Mucosa of descending colon (tissue), 3 donors: ENCODE measurements at regions not wholly inside any gene's neighbourhood (a gene's known extent, or its start where the extent isn't known, plus 50 kb on each side); places are given as distances from the start of the nearest gene placed in this dataset.
"Not testable (repeated sequence)": the region's sequence is repeated elsewhere in the genome, so short reads cannot be mapped to it uniquely, and the experiment has no call there.

ENCODE experiments used
- ATAC-seq: fragments of 200-7000 bp; cut with Tn5 transposase; one replicate; pipeline ENCODE4 v1.9.1; 2020; ENCODE audit warnings: mild to moderate bottlenecking, moderate library complexity
- DNase-seq, 3 donors: peaks; one replicate each; pipeline ENCODE4 v3.0.0-alpha.2; 2020
- H3K36me3 ChIP-seq: fragments of 200-600 bp; one replicate; pipeline ENCODE4 v1.8.0; 2021; ENCODE audit warnings: low read depth, mild to moderate bottlenecking
- H3K4me1 ChIP-seq: fragments of 200-600 bp; one replicate; pipeline ENCODE4 v1.8.0; 2021; ENCODE audit warnings: low read depth, mild to moderate bottlenecking
- H3K4me3 ChIP-seq: fragments of 200-600 bp; one replicate; pipeline ENCODE4 v1.8.0; 2021; ENCODE audit warnings: mild to moderate bottlenecking
- H3K9me3 ChIP-seq: fragments of 200-600 bp; one replicate; pipeline ENCODE4 v1.8.0; 2021; ENCODE audit warnings: mild to moderate bottlenecking
- intact Hi-C, 2 donors: fragments of 100-400 bp; cut with DNase I in 1 of 2; cut with micrococcal nuclease in 1 of 2; formaldehyde crosslinking; loops; one replicate each; pipeline versions ENCODE4 v1.11.0 to v1.11.1; 2022; cut with DNase I, micrococcal nuclease
- TF ChIP-seq, protein P1 (sequence below): fragments of 200-600 bp; IDR thresholded peaks from one replicate; pipeline ENCODE4 v1.8.0; 2022; ENCODE audit warnings: antibody characterized with exemption, mild to moderate bottlenecking
- donor health status: DM: no; HTN: no; CAD: no; lungs with moderate emphysema.
- donor health status: DM: no; HTN: no; CAD: no.
- donor health status: DM: no; HTN: yes; CAD: no.

DNA sequence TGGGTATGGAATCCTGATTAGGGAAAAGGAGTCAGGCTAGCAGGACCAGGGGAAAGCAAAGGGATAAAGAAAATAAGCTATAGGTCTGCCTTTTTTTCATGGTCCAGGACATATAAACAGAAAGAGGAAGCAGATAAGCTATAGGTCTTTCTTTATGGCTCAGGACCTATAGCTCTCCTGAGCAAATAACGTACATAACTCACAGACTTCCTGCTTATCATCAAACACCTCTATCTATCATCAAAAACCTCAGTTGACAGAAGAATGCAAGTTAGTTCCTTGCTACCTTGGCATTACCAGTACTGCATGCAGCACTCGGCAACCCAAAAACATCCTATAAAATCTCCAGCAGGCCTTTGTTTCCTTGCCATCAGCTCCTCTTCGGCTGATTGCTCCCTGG lies 238.7 kb upstream of the OR4E1 start:
- Histone ChIP-seq H3K36me3 (no peaks in the 10 kb centered on the region), H3K4me3 (no peak overlapping the region), H3K4me1 (no peaks in the 10 kb centered on the region), H3K9me3 (no peaks in the 10 kb centered on the region)
- intact Hi-C loops = no loop called here
- no peak for ATAC-seq
- DNase-seq = no peak
- TF ChIP-seq, protein P1, sequence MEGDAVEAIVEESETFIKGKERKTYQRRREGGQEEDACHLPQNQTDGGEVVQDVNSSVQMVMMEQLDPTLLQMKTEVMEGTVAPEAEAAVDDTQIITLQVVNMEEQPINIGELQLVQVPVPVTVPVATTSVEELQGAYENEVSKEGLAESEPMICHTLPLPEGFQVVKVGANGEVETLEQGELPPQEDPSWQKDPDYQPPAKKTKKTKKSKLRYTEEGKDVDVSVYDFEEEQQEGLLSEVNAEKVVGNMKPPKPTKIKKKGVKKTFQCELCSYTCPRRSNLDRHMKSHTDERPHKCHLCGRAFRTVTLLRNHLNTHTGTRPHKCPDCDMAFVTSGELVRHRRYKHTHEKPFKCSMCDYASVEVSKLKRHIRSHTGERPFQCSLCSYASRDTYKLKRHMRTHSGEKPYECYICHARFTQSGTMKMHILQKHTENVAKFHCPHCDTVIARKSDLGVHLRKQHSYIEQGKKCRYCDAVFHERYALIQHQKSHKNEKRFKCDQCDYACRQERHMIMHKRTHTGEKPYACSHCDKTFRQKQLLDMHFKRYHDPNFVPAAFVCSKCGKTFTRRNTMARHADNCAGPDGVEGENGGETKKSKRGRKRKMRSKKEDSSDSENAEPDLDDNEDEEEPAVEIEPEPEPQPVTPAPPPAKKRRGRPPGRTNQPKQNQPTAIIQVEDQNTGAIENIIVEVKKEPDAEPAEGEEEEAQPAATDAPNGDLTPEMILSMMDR = no peak

DNA sequence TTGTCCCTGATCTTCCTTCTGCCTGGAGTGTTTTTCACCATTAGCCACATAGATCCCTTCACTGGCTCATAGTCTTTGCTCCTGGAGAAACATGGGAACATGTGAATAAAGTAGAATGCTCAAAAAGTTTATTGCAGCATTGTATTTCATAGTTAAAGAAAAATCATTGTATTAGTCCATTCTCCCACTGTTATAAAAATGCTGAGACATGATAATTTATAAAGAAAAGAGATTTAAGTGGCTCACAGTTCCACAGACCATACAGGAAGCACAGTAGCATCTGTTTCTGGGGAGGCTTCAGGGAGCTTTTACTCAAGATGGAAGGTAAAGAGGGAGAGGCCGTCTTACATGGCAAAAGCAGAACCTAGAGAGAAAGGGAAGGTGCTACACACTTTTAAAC lies 238.3 kb upstream of the OR4E1 start:
- intact Hi-C loops = no loop called here
- DNase-seq = no peak
- no peak for ATAC-seq
- Histone ChIP-seq H3K4me1 (no peaks in the 10 kb centered on the region), H3K4me3 (no peak overlapping the region), H3K36me3 (no peaks in the 10 kb centered on the region), H3K9me3 (no peaks in the 10 kb centered on the region)
- TF ChIP-seq, protein P1 = no peak

- no peaks in the 10 kb centered on the region for H3K4me1 ChIP-seq
- H3K4me3 ChIP-seq = no peak overlapping the region
- intact Hi-C loops = no loop called here
- no peaks in the 10 kb centered on the region for H3K9me3 ChIP-seq
- no peaks in the 10 kb centered on the region for H3K36me3 ChIP-seq
- ATAC-seq (no peak), DNase-seq (no peak)
- TF ChIP-seq, protein P1 = no peak
Observed at GRCh38 chr14:21910260-21910659, 236.6 kb upstream of the OR4E1 start.

GRCh38 chr14:21902561-21903181 lies 229.1 kb upstream of the OR4E1 start:
- no peaks in the 10 kb centered on the region for H3K4me1 ChIP-seq
- H3K4me3 ChIP-seq = no peak overlapping the region
- H3K36me3 ChIP-seq = no peaks in the 10 kb centered on the region
- TF ChIP-seq, protein P1 = no peak
- H3K9me3 ChIP-seq = peaks cover 5% of the 10 kb centered on the region
- DNase-seq (peak in 1 of 3 donors; percentile 28), ATAC-seq (peak; percentile 49)
- intact Hi-C loops = no loop called here

GRCh38 chr14:21894898-21895194 lies 221.2 kb upstream of the OR4E1 start:
- H3K9me3 ChIP-seq, H3K36me3 ChIP-seq, ATAC-seq, intact Hi-C loops, H3K4me3 ChIP-seq, DNase-seq, H3K4me1 ChIP-seq: not testable (repeated sequence)

GRCh38 chr14:21894003-21894897 lies 220.6 kb upstream of the OR4E1 start:
- Histone ChIP-seq H3K9me3 (no peaks in the 10 kb centered on the region), H3K36me3 (no peaks in the 10 kb centered on the region), H3K4me1 (no peaks in the 10 kb centered on the region), H3K4me3 (no peak overlapping the region)
- DNase-seq = peak in 2 of 3 donors; percentile 27 to 44
- ATAC-seq = peak; percentile 45
- TF ChIP-seq, protein P1 = no peak
- intact Hi-C loops = no loop called here
